ENCODE measurements at regions not wholly inside any gene's neighbourhood (a gene's known extent, or its start where the extent isn't known, plus 50 kb on each side); places are given as distances from the start of the nearest gene placed in this dataset.

GRCh38 chr22:49212466-49212865 is 615.2 kb downstream of the BRD1 start:
- no peak overlapping the region for H3K27ac ChIP-seq
- TF ChIP-seq CTCF (IDR thresholded peaks at IDR 0.05) (no peak), ZFX (IDR thresholded peaks at IDR 0.05; ENCODE audit: borderline replicate concordance) (no peak)

DNA sequence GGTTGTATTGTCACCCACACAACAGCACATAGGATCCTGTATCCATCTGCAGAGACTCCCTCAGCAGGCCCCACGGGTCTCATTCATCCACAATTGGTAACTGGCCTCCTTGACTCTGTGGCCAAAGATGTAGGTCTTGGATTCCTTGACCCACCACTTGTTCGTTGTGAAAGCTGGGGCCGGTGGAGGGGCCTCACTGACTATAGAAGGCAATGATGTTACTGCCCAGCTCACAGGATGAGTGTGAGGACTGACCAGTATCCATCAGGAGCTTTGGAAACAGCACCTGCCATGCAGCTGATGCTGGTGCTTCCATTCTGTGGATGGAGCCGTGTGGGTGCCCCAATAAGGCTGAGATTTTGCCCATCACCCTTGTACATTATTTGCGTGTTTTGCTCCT is 615.7 kb downstream of the BRD1 start:
- no peak for TF ChIP-seq ZFX (IDR thresholded peaks at IDR 0.05; ENCODE audit: borderline replicate concordance)
- no peak for TF ChIP-seq CTCF (IDR thresholded peaks at IDR 0.05)
- H3K27ac ChIP-seq: no peak overlapping the region

GRCh38 chr22:49211176-49211575 is 616.5 kb downstream of the BRD1 start:
- H3K27ac ChIP-seq: no peak overlapping the region
- TF ChIP-seq ZFX (IDR thresholded peaks at IDR 0.05; ENCODE audit: borderline replicate concordance) (no peak), CTCF (IDR thresholded peaks at IDR 0.05) (no peak)

- H3K27ac ChIP-seq: no peak overlapping the region
- TF ChIP-seq ZFX (IDR thresholded peaks at IDR 0.05; ENCODE audit: borderline replicate concordance): no peak
- TF ChIP-seq CTCF (IDR thresholded peaks at IDR 0.05): no peak
Measured at GRCh38 chr22:49210606-49211005, 617.1 kb downstream of the BRD1 start.

DNA sequence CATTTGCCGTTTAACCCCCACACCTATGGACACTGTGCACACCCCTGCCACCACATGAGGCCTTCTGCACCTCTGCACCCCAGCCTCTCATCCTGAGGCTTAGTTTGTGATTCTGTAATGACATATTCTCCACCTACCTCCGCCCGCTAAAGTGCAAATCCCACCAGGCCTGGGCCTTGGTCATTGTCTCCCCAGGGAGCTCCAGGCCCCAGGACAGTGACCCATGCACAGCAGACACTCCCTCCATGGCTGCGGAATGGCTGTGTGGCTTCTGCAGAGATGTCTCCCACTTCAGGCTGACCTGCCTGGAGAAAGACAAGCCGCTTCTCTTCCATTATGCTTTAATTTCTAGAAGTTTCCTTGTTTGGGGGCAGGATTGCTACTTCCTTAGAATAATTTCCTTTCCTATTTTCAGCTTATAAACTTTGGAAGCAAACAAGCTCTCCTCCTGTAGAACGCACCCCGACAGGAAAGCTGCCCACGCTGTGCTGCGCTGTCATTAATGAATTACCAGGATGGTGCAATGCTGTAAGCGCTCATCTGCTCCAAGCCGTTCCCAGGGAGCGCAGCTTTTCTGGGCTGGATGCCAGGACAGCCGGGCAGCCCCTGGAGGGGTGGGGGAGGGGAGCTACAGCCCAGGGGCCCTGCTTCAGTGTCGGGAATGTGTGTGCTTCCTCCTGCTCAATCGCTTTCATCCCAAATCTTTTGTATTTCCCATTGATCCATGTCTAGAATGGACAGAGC is 618.0 kb downstream of the BRD1 start:
- no peak overlapping the region for H3K27ac ChIP-seq
- TF ChIP-seq ZFX (IDR thresholded peaks at IDR 0.05; ENCODE audit: borderline replicate concordance): no peak
- TF ChIP-seq CTCF (IDR thresholded peaks at IDR 0.05): no peak

DNA sequence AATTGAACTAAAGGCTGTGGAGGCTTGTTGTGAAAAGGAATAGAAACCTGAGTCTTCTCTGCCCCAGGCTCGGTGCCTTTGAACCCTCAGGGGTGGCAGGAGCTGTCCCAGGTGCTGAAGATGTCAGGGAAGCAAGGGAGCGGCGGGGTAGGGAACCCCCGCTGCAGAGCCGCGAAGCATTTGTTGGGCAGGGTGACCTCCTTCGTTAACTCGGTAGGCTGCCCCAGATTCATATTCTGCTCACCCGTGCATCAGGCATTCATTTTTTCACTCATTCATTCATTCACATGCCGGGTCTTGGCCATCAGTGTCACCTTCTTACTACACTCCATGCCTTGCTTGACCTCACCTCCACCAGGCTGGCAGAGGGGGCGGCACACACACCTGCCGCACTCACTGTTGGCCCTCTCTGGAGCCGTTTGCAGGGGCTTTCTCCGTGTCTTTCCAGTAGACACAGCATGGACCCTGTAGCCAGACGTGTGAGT is 618.9 kb downstream of the BRD1 start:
- TF ChIP-seq ZFX (IDR thresholded peaks at IDR 0.05; ENCODE audit: borderline replicate concordance): no peak
- TF ChIP-seq CTCF (IDR thresholded peaks at IDR 0.05): no peak
- no peak overlapping the region for H3K27ac ChIP-seq

GRCh38 chr22:49208004-49208402 is 619.7 kb downstream of the BRD1 start:
- TF ChIP-seq ZFX (IDR thresholded peaks at IDR 0.05; ENCODE audit: borderline replicate concordance) (no peak), CTCF (IDR thresholded peaks at IDR 0.05) (no peak)
- no peak overlapping the region for H3K27ac ChIP-seq
